Neural progenitor cell (in vitro differentiated cells): ENCODE measurements at regions not wholly inside any gene's neighbourhood (a gene's known extent, or its start where the extent isn't known, plus 50 kb on each side); places are given as distances from the start of the nearest gene placed in this dataset.

Experiments used
- CTCF ChIP-seq: fragments of 200-600 bp; sonication (generic); IDR thresholded peaks from 2 replicates; pipeline ENCODE4 v1.5.1; 2017; ENCODE audit warnings: antibody characterized with exemption, mild to moderate bottlenecking
- EZH2 ChIP-seq: fragments of 200-600 bp; sonication (generic); IDR thresholded peaks from 2 replicates; pipeline ENCODE4 v1.6.1; 2017; ENCODE audit warnings: antibody characterized with exemption, mild to moderate bottlenecking, moderate library complexity

GRCh38 chr11:57871231-57871630, 109.6 kb downstream of the CTNND1 start:
- TF ChIP-seq EZH2 (no peak), CTCF (no peak)
